H7 (cell line): ENCODE measurements at regions not wholly inside any gene's neighbourhood (a gene's known extent, or its start where the extent isn't known, plus 50 kb on each side); places are given as distances from the start of the nearest gene placed in this dataset.

Experiments
- DNase-seq: peaks from one replicate; pipeline ENCODE4 v3.0.0; 2012
- H3K27me3 ChIP-seq: 2 replicates; pipeline ENCODE4 v1.6.0; 2011; ENCODE audit warnings: mild to moderate bottlenecking, low read length; ENCODE audit not compliant: control insufficient read depth, insufficient read depth
- H3K36me3 ChIP-seq: replicated peaks from 2 replicates; pipeline ENCODE4 v1.5.1; 2011; ENCODE audit warnings: low read length; ENCODE audit not compliant: control insufficient read depth, insufficient read depth
- H3K4me3 ChIP-seq: 2 replicates; pipeline ENCODE4 v1.5.1; 2011; ENCODE audit warnings: low read depth, mild to moderate bottlenecking, control low read depth, low read length, moderate library complexity; ENCODE audit not compliant: insufficient read depth

DNA sequence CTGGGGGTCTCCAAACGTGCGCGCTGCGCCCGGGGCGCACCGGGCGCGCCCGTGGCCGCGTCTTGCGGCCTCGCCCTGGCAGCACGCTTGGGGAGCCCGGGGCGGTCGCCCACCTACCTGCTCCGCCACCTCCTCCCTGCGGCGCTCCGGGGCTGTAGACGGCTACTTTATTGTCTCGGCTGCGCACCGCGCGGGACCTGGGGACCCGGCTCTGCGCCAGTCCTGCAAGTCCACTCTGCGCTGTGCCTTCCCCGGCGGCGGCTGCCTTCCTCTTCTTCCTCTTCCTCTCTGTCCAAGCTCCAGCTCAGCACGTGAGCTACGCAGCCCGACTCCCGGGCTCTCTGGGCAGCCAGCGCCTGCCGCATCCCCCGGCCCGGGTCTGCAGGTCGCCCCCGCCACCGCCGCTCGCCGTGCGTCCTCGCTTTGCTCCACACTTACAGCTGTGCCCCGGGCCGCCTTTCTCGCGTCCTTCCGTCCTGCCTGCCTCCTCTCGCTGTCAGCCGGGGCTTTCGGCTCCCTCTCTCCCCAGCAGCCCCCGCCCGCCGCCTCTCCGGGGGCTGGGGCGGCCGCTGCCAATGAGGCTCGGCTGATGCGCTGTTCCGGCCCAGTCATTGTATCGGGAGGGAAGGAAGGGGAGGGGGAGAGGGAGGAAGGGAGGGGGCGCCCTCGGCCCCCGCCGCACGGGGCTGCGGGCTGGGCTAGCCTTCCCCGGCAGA lies 156.4 kb upstream of the FRMD4B start:
- DNase-seq = peak; percentile 91
- Histone ChIP-seq H3K4me3 (peak overlapping the region; percentile 63), H3K27me3 (peaks cover 38% of the 10 kb centered on the region), H3K36me3 (no peaks in the 10 kb centered on the region)

DNA sequence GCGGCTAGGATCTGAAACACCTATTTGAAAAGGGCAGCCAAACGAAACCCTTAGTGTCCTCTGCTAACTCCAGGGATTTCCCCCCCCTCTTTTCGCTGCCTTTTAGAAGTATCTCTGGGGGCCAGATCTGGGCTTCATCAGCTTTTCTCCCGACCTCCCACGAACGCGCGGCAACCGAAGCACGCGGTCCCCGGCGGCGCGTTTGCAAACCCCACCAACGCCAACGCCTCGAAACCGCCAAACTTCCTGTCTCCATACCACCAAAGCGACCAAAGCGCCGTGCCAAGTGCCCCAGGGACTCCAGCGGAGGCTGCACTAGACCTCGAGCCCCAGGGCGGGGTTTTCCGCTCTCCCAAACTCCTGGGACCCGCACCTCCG lies 155.8 kb upstream of the FRMD4B start:
- no peaks in the 10 kb centered on the region for H3K36me3 ChIP-seq
- peaks cover 38% of the 10 kb centered on the region for H3K27me3 ChIP-seq
- no peak for DNase-seq
- peak overlapping the region; percentile 63 for H3K4me3 ChIP-seq

GRCh38 chr3:69540706-69541581 lies 155.1 kb upstream of the FRMD4B start:
- DNase-seq = peak; percentile 51
- Histone ChIP-seq H3K27me3 (peaks cover 38% of the 10 kb centered on the region), H3K36me3 (no peaks in the 10 kb centered on the region), H3K4me3 (peak overlapping the region; percentile 63; the same call in 1 of the 2 replicates)

- H3K4me3 ChIP-seq = no peak overlapping the region
Measured at GRCh38 chr3:69539134-69539533, 153.2 kb upstream of the FRMD4B start.

GRCh38 chr3:69538281-69538680 lies 152.4 kb upstream of the FRMD4B start:
- DNase-seq = no peak
- Histone ChIP-seq H3K4me3 (no peak overlapping the region), H3K27me3 (peaks cover 27% of the 10 kb centered on the region), H3K36me3 (no peaks in the 10 kb centered on the region)

More at GRCh38 chr3:69539134-69539533, 153.2 kb upstream of the FRMD4B start:
- peaks cover 36% of the 10 kb centered on the region for H3K27me3 ChIP-seq
- H3K36me3 ChIP-seq = no peaks in the 10 kb centered on the region
- DNase-seq = peak; percentile 18

- no peak overlapping the region for H3K4me3 ChIP-seq
- DNase-seq = peak; percentile 62
- peaks cover 9% of the 10 kb centered on the region for H3K27me3 ChIP-seq
- H3K36me3 ChIP-seq = no peaks in the 10 kb centered on the region
Measured at GRCh38 chr3:69536306-69537020, 150.6 kb upstream of the FRMD4B start.

DNA sequence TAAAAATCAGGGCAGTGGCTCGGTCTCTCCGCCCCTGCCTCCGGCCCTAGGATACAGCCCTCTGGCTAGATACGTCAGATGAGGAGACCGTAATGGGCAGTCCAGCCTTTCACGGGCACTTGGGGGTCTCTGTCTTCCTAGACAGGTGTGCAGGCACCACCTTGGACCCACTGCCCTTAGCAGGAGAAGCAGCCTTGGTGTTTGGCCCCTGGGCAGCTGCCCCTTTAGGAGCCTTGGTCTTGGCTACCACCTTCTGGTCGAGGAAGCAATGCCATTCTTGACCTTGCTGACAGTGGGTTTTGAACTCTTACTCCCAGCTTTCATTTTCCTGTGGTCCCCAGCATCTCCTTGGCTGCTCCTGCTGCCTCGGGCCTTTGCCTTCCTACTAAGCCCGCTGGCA lies 149.7 kb upstream of the FRMD4B start:
- H3K4me3 ChIP-seq = no peak overlapping the region
- no peaks in the 10 kb centered on the region for H3K36me3 ChIP-seq
- DNase-seq = peak; percentile 23
- peaks cover under 1% of the 10 kb centered on the region; the same call in 1 of the 2 replicates for H3K27me3 ChIP-seq

- Histone ChIP-seq H3K27me3 (no peaks in the 10 kb centered on the region; the same call in 1 of the 2 replicates), H3K36me3 (no peaks in the 10 kb centered on the region), H3K4me3 (no peak overlapping the region)
- DNase-seq = peak; percentile 13
Measured at GRCh38 chr3:69532547-69533224, 146.8 kb upstream of the FRMD4B start.

DNA sequence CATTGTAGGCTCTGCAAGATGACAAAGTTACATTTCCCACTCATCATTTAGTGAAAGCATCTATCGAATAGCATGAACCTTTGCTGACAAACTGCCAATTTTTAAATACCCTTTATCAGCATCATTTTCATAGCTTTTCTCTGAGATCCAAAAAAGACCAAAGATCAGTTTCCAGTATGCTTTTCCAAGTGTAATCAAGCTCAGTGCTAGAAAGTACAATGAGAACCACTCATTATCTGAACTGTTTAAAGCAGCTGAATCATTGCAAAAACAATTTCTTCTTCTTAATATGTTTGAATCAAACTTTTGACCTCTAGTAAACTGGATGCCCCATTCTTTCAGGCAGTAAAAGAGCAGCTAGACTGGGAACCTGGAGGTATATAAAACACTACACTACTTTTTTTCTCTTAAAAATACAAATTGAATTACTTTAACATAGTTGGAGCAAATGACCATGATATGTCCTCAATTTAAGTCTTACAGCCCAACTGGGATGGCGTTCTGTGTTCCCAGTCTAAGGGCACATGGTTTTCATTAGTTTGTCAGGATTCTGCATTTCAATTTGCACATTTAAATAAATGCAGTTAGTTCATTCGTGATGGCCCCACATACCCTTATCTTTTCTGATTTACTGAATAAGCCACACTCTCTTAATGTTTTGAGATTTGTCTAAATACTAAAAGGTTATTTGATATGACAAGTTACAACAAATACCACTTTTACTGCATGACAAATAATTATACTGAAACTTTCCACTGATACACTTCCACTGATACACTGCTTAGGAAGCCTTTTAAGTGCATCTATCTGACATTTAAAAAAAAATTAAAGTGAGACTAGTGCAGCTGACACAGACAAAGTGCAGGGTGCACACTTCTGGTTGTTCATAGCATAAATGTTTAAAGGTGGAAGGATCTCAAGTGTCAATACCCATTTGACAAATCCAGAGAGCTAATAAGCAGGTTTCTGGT lies 146.0 kb upstream of the FRMD4B start:
- Histone ChIP-seq H3K4me3 (no peak overlapping the region), H3K27me3 (no peaks in the 10 kb centered on the region; the same call in 1 of the 2 replicates), H3K36me3 (no peaks in the 10 kb centered on the region)
- DNase-seq = no peak

- no peaks in the 10 kb centered on the region for H3K36me3 ChIP-seq
- H3K4me3 ChIP-seq = no peak overlapping the region
- no peak for DNase-seq
- H3K27me3 ChIP-seq = no peaks in the 10 kb centered on the region; the same call in 1 of the 2 replicates
Measured at GRCh38 chr3:69530554-69530953, 144.7 kb upstream of the FRMD4B start.

GRCh38 chr3:69527498-69527897 lies 141.6 kb upstream of the FRMD4B start:
- Histone ChIP-seq H3K27me3 (no peaks in the 10 kb centered on the region; the same call in 1 of the 2 replicates), H3K4me3 (no peak overlapping the region), H3K36me3 (no peaks in the 10 kb centered on the region)
- DNase-seq = no peak

GRCh38 chr3:69524816-69525215 lies 138.9 kb upstream of the FRMD4B start:
- H3K4me3 ChIP-seq = no peak overlapping the region
- H3K36me3 ChIP-seq = no peaks in the 10 kb centered on the region
- H3K27me3 ChIP-seq = no peaks in the 10 kb centered on the region
- DNase-seq = no peak

- no peak overlapping the region for H3K4me3 ChIP-seq
- no peaks in the 10 kb centered on the region for H3K27me3 ChIP-seq
- no peak for DNase-seq
- H3K36me3 ChIP-seq = no peaks in the 10 kb centered on the region
Measured at GRCh38 chr3:69521286-69521685, 135.4 kb upstream of the FRMD4B start.
